ENCODE measurements at regions not wholly inside any gene's neighbourhood (a gene's known extent, or its start where the extent isn't known, plus 50 kb on each side); places are given as distances from the start of the nearest gene placed in this dataset.

- TF ChIP-seq MEF2B (IDR thresholded peaks at IDR 0.05; ENCODE audit: partially characterized antibody, poor library complexity, severe bottlenecking) (no peak), ZNF217 (IDR thresholded peaks at IDR 0.05) (0 out of 2 replicates have a peak, but pooled peaks have one; percentile 1), RB1 (IDR thresholded peaks at IDR 0.05; ENCODE audit: borderline replicate concordance) (no peak), CBX5 (IDR thresholded peaks at IDR 0.05; ENCODE audit: low read depth) (no peak), ZNF622 (IDR thresholded peaks at IDR 0.05) (no peak), SMAD5 (IDR thresholded peaks at IDR 0.05; ENCODE audit: low read depth) (peak; percentile 94), SPI1 (IDR thresholded peaks at IDR 0.05; ENCODE audit: borderline replicate concordance, insufficient read depth, low read depth, low read length) (no peak), BHLHE40 (IDR thresholded peaks at IDR 0.05; ENCODE audit: borderline replicate concordance in 1 of 2, low read depth in 2 of 2, low read length in 1 of 2) (no peak), BMI1 (IDR thresholded peaks at IDR 0.05; ENCODE audit: borderline replicate concordance) (no peak), GATAD2B (conservative IDR thresholded peaks at IDR 0.05; ENCODE audit: low read depth) (no peak), TAF1 (IDR thresholded peaks at IDR 0.05; ENCODE audit: borderline replicate concordance, low read depth, low read length) (peak; percentile 81), BCL11A (IDR thresholded peaks at IDR 0.05; ENCODE audit: low read depth, low read length) (no peak), ELK1 (IDR thresholded peaks at IDR 0.05; ENCODE audit: low read depth, low read length) (no peak), SUPT20H (IDR thresholded peaks at IDR 0.05; ENCODE audit: borderline replicate concordance, control insufficient read depth, low read depth, low read length) (no peak), ZNF687 (IDR thresholded peaks at IDR 0.05) (peak; percentile 98), SMC3 (IDR thresholded peaks at IDR 0.05; ENCODE audit: borderline replicate concordance, low read length) (no peak), ZBTB11 (CRISPR knock-in tag; IDR thresholded peaks at IDR 0.05) (no peak), SREBF1 (IDR thresholded peaks at IDR 0.05; ENCODE audit: low read length) (no peak), EGR1 (IDR thresholded peaks at IDR 0.05; ENCODE audit: borderline replicate concordance in 1 of 2, low read depth in 2 of 2, low read length in 2 of 2) (no peak), PML (IDR thresholded peaks at IDR 0.05; ENCODE audit: low read length) (no peak), EP300 (IDR thresholded peaks at IDR 0.05; ENCODE audit: borderline replicate concordance in 1 of 2, control insufficient read depth in 1 of 2, low read depth in 2 of 2, low read length in 2 of 2) (0 out of 4 replicates have a peak, but pooled peaks of 1 of the 2 experiments have one; percentile 17)
These were observed 63.0 kb upstream of the ENPP6 start (continued) for GRCh38 chr4:184280591-184281071.
